Heart right ventricle (tissue), 16 donors: ENCODE measurements at regions not wholly inside any gene's neighbourhood (a gene's known extent, or its start where the extent isn't known, plus 50 kb on each side); places are given as distances from the start of the nearest gene placed in this dataset.
A peak's percentile ranks its signal among the peaks of the same experiment; 100 is the strongest.
"Not testable (repeated sequence)": the region's sequence is repeated elsewhere in the genome, so short reads cannot be mapped to it uniquely, and the experiment has no call there.

ENCODE experiments used
- ATAC-seq, 8 donors: fragments of 200-7000 bp; cut with Tn5 transposase; one replicate each; pipeline ENCODE4 v1.9.1; 2020; ENCODE audit warnings: mild to moderate bottlenecking in 8 of 8, moderate library complexity in 8 of 8, moderate number of reproducible peaks in 1 of 8
- DNase-seq, 2 donors: peaks; one replicate each; pipeline ENCODE4 v3.0.0-alpha.2; 2020
- H3K27ac ChIP-seq, 10 donors: fragments of 200-600 bp; sonication (generic) in 2 of 10; one replicate each; pipeline versions ENCODE4 v1.5.0 to v1.8.0; 2020 to 2022; ENCODE audit warnings: mild to moderate bottlenecking in 3 of 10
- H3K27me3 ChIP-seq, 7 donors: fragments of 200-600 bp; one replicate each; pipeline ENCODE4 v1.8.0; 2021 to 2022; ENCODE audit warnings: mild to moderate bottlenecking in 2 of 7
- H3K36me3 ChIP-seq, 9 donors: fragments of 200-600 bp; sonication (generic) in 1 of 9; one replicate each; pipeline versions ENCODE4 v1.5.0 to v1.8.0; 2020 to 2022; ENCODE audit warnings: mild to moderate bottlenecking in 2 of 9
- H3K4me1 ChIP-seq, 9 donors: fragments of 200-600 bp; sonication (generic) in 1 of 9; one replicate each; pipeline versions ENCODE4 v1.5.0 to v1.8.0; 2020 to 2022; ENCODE audit warnings: mild to moderate bottlenecking in 4 of 9
- H3K4me3 ChIP-seq, 10 donors: fragments of 200-600 bp; sonication (generic) in 2 of 10; one replicate each; pipeline versions ENCODE4 v1.5.0 to v1.8.0; 2020 to 2022; ENCODE audit warnings: mild to moderate bottlenecking in 7 of 10, moderate library complexity in 2 of 10
- H3K9me3 ChIP-seq, 11 donors: fragments of 200-600 bp in 10 of 11; sonication (generic) in 2 of 11; one replicate each; pipeline versions ENCODE4 v1.5.0 to v1.8.0; 2013 to 2022; ENCODE audit warnings: mild to moderate bottlenecking in 2 of 11, control low read depth in 1 of 11, moderate library complexity in 1 of 11
- CTCF ChIP-seq, 9 donors: fragments of 200-600 bp; sonication (generic) in 2 of 9; IDR thresholded peaks; one replicate each; pipeline versions ENCODE4 v1.5.0 to v1.8.0; 2021 to 2022; ENCODE audit warnings: antibody characterized with exemption in 9 of 9, mild to moderate bottlenecking in 5 of 9, moderate library complexity in 1 of 9
- WGBS, 2 donors: extraction: QIAGEN DNeasy Blood & Tissue Kit; methylation state at CpG; one replicate each; pipeline ENCODE4 v1.1.7; 2013; ENCODE audit warnings: inconsistent platforms in 1 of 2; 5-methylcytosine and 5-hydroxymethylcytosine counted together
- intact Hi-C, 10 donors: fragments of 100-400 bp; cut with DNase I; formaldehyde crosslinking; loops; one replicate each; pipeline versions ENCODE4 v1.11.1 to v1.14.2; 2022
- microRNA-seq, 2 donors: library from miRNA; unstranded; fragments of <30 nt; microRNA quantifications; one replicate each; pipeline ENCODE4 v1.2.0, GENCODE V29; 2021
- donor health status: Arrhythmogenic right ventricular cardiomyopathy.
- donor health status: ischemic (EF 13 %, LVEDD 7.1; RV severe dilation, severe dysfunction).
- donor health status: healthy with polysubstance abuse.
- donor health status: DM: no; HTN: yes; CAD: no.
- donor health status: DM: no; HTN: no; CAD: no.
- donor health status: ischemic (EF 25% LVEDD 6.9; RV normal size, moderate dysfunction).
- donor health status: ischemic (EF 25% LVEDD 5.7; RV mildly dilated, moderate dysfunction).
- donor health status: healthy.
- donor health status: DM: yes; HTN: yes; CAD: no.
- donor health status: Ischemic cardiomyopathy.
- donor health status: ischemic (EF 35%, LVEDD 5.7; RV mildly dilated, moderate dysfunction).
- donor health status: nonischemic (EF 11% LVEDD 7.7; RV severe dilation, severe dysfunction).
- donor health status: DM: yes; HTN: yes; CAD: no.
- donor health status: PGD.
- donor health status: ischemic (EF 29% LVEDD 5.4; RV normal size, mild dysfunction).
- donor health status: nonischemic (EF 23%, LVEDD 6.1; RV moderate dilation, normal function).

DNA sequence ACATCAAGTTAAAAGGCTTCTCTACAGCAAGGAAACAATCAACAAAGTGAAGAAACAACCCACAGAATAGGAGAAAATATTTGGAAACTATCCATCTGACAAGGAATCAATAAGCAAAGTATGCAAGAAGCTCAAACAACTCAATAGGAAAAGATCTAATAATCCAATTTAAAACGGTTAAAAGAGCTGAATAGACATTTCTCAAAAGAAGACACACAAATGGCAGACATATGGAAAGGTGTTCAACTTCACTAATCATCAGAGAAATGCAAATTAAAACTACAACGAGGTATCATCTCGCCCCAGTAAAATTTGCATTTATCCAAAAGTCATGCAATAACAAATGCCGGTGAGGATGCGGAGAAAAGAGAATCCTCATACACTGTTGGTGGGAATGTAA lies 82.2 kb upstream of the NECTIN3 start:
- DNase-seq = no peak
- Histone ChIP-seq H3K4me3 (no peak overlapping the region), H3K36me3 (no peaks in the 10 kb centered on the region), H3K4me1 (no peaks in the 10 kb centered on the region), H3K9me3 (peaks cover 0 to 18% (median 5%) of the 10 kb centered on the region in 11 donors), H3K27me3 (no peaks in the 10 kb centered on the region), H3K27ac (no peak overlapping the region)
- no peak for ATAC-seq
- WGBS, 2 donors = 91 to 94% methylated on average over 5 of the region's 5 CpGs
- TF ChIP-seq CTCF (IDR thresholded peaks at IDR 0.05) = no peak
- intact Hi-C loops = no loop called here

- H3K4me3 ChIP-seq = no peak overlapping the region
- H3K27ac ChIP-seq = no peak overlapping the region
- no peaks in the 10 kb centered on the region for H3K36me3 ChIP-seq
- H3K4me1 ChIP-seq = no peaks in the 10 kb centered on the region
- intact Hi-C loops = no loop called here
- no peak for TF ChIP-seq CTCF (IDR thresholded peaks at IDR 0.05)
- no peaks in the 10 kb centered on the region for H3K27me3 ChIP-seq
- H3K9me3 ChIP-seq = no peaks in the 10 kb centered on the region
- DNase-seq (no peak), ATAC-seq (no peak)
- 43 to 60% methylated on average over 2 of the region's 2 CpGs for WGBS, 2 donors
These were observed 76.0 kb upstream of the NECTIN3 start for GRCh38 chr3:110995461-110996231.

- not testable (repeated sequence) for H3K27ac ChIP-seq
These were observed 72.8 kb upstream of the NECTIN3 start for GRCh38 chr3:110998766-110999165.

GRCh38 chr3:111006485-111006884 lies 65.1 kb upstream of the NECTIN3 start:
- H3K4me3 ChIP-seq, DNase-seq, H3K4me1 ChIP-seq, intact Hi-C loops, H3K27ac ChIP-seq, ATAC-seq, H3K36me3 ChIP-seq, H3K27me3 ChIP-seq: not testable (repeated sequence)
- 67 to 78% methylated on average over 4 of the region's 4 CpGs for WGBS, 2 donors
- peaks cover 0 to 11% (median 0%) of the 10 kb centered on the region in 11 donors for H3K9me3 ChIP-seq

More at GRCh38 chr3:110998766-110999165, 72.8 kb upstream of the NECTIN3 start:
- H3K27me3 ChIP-seq, intact Hi-C loops, H3K36me3 ChIP-seq, H3K4me3 ChIP-seq, H3K4me1 ChIP-seq, DNase-seq, H3K9me3 ChIP-seq, ATAC-seq: not testable (repeated sequence)
- WGBS, 2 donors = 58 to 59% methylated on average over 2 of the region's 2 CpGs

DNA sequence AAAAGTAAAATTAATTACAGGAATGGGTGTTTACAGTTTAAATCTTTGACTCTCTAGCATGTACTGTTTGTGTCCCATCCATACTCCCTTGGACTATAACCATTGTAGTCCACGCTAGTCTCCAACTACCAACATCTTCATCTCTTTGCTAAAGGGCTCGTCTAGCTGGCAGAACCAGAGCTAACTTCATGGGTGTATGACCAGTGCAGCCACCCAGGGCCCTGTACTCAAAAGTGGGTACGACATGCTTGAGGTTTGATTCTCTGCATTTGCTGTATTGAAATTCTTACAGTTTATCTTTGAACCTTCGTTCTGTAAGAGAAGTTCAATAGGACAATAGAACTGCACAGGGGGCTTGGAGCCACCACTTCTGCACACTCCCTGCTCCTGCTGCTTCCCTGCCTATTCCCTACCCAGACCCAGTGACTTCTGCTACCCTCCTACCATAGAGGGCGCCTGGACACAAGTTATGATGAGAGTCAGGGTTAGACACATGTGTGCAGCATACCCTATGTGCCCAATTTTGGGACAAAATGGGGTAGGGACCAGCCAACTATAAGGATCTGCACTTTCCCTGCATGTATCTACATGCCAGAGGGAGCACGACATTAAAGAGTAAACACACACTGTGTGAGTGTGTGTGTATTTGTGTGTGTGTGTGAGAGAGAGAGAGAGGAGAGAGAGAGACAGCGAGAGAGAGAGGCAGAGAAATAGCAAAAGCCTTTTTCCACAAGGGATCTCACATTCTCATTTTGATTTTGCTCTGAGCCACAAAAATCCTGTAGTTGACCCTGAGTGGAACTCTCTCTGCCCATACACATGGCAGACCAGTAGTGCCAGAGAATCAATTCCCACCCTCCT lies 59.0 kb upstream of the NECTIN3 start:
- no peaks in the 10 kb centered on the region for H3K36me3 ChIP-seq
- TF ChIP-seq CTCF (IDR thresholded peaks at IDR 0.05) = peak in 4 of 9 donors; percentile 6 to 29 (median 26)
- intact Hi-C loops = no loop called here
- no peaks in the 10 kb centered on the region for H3K4me1 ChIP-seq
- no peak for DNase-seq
- no peak overlapping the region for H3K27ac ChIP-seq
- WGBS, 2 donors = 56 to 70% methylated on average over 7 of the region's 7 CpGs
- peaks cover 0 to 7% (median 0%) of the 10 kb centered on the region in 7 donors for H3K27me3 ChIP-seq
- no peak overlapping the region for H3K4me3 ChIP-seq
- ATAC-seq = peak in 2 of 8 donors; percentile 37 to 42
- H3K9me3 ChIP-seq = peaks cover 0 to under 1% (median 0%) of the 10 kb centered on the region in 11 donors

Small RNAs in the stretch of these regions (microRNA-seq; reads per million reads assigned to microRNA genes)
- 0 reads per million in 2 donors for gene MIR4445
